ENCODE measurements at regions not wholly inside any gene's neighbourhood (a gene's known extent, or its start where the extent isn't known, plus 50 kb on each side); places are given as distances from the start of the nearest gene placed in this dataset.

DNA sequence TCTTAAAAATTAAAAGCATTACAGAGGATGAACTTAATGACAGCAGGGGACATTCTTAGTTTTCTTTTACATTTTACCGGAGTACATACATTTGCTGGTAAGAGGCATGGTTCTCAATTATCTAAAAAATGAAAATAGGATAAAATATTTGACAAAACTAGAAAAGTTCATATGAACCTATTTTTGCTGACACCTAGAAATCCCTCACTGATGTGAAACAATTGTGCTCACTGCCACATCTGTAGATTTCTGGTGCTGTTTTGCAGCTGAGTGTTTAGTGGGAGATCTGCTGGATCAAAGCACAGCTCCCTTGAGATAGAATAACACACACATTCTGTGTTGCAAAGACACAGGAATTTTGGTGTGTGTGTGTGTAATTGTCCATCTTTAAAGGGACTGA, 392.9 kb upstream of the B3GALT2 start:
- no peak for TF ChIP-seq CTCF (conservative IDR thresholded peaks at IDR 0.05; ENCODE audit: low read length)
- TF ChIP-seq EZH2phosphoT487 (IDR thresholded peaks at IDR 0.05; ENCODE audit: borderline replicate concordance, low read depth, low read length), result no peak
